Omental fat pad (tissue), 3 donors: ENCODE measurements at regions not wholly inside any gene's neighbourhood (a gene's known extent, or its start where the extent isn't known, plus 50 kb on each side); places are given as distances from the start of the nearest gene placed in this dataset.

ENCODE experiments used
- ATAC-seq: fragments of 150-250 bp; one replicate; pipeline ENCODE4 v1.9.1; 2016; ENCODE audit warnings: mild to moderate bottlenecking, moderate library complexity; ENCODE audit not compliant: low FRiP score
- DNase-seq: peaks from one replicate; pipeline ENCODE4 v3.0.0-alpha.2; 2019; ENCODE audit warnings: low spot score
- TF ChIP-seq, protein P1 (sequence below), 3 donors: fragments of 450-650 bp; IDR thresholded peaks; one replicate each; pipeline ENCODE4 v1.5.1; 2016 to 2017; ENCODE audit warnings: antibody characterized with exemption in 3 of 3, mild to moderate bottlenecking in 3 of 3, moderate library complexity in 2 of 3

- DNase-seq (no peak), ATAC-seq (peak; percentile 41)
- TF ChIP-seq, protein P1, sequence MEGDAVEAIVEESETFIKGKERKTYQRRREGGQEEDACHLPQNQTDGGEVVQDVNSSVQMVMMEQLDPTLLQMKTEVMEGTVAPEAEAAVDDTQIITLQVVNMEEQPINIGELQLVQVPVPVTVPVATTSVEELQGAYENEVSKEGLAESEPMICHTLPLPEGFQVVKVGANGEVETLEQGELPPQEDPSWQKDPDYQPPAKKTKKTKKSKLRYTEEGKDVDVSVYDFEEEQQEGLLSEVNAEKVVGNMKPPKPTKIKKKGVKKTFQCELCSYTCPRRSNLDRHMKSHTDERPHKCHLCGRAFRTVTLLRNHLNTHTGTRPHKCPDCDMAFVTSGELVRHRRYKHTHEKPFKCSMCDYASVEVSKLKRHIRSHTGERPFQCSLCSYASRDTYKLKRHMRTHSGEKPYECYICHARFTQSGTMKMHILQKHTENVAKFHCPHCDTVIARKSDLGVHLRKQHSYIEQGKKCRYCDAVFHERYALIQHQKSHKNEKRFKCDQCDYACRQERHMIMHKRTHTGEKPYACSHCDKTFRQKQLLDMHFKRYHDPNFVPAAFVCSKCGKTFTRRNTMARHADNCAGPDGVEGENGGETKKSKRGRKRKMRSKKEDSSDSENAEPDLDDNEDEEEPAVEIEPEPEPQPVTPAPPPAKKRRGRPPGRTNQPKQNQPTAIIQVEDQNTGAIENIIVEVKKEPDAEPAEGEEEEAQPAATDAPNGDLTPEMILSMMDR (IDR thresholded peaks at IDR 0.05): no peak
Measured at GRCh38 chr5:4905674-4906520, 234.2 kb upstream of the ADAMTS16 start.

DNA sequence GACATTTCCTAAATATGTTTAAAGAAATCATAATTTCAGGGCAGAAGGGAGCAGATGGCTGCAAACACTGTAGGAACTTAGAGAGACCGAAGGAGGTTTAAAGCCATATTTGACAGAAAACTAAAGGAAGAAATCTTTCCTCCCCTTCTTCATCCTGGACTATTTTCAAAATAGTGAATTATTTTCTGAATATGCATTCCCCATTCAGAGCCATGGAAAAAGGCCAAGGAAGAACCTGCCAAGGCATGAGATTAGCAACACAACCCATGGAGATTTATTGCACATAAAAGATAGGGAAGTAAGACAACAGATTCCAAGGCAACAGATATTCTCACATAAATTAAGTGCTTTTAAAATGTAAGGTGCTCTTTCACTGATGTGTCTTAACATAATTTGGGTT is 233.3 kb upstream of the ADAMTS16 start:
- TF ChIP-seq, protein P1 (IDR thresholded peaks at IDR 0.05): no peak
- no peak for DNase-seq
- ATAC-seq: peak; percentile 37

DNA sequence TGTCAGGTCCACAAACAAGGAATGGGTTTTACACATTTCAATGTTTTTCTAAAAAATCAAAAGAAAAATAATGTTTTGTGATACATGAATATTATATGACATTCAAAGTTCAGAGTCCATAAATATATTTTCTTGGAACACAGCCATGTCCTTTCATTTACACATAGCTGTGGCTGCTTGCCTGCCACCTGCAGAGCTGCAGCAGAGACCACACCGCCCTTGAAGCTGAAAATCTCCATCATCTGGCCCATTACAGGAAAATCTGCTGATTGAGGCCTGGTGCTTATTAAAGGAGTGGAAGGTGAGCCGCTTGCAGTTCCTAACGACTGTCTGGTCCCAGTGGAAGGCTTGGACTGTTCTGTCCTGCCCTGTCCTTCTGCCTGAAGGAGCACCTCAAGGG is 232.6 kb upstream of the ADAMTS16 start:
- DNase-seq: no peak
- TF ChIP-seq, protein P1 (IDR thresholded peaks at IDR 0.05): no peak
- no peak for ATAC-seq

GRCh38 chr5:4909086-4909485 is 231.0 kb upstream of the ADAMTS16 start:
- DNase-seq (no peak), ATAC-seq (no peak)
- TF ChIP-seq, protein P1 (IDR thresholded peaks at IDR 0.05): no peak

GRCh38 chr5:4911646-4912403 is 228.3 kb upstream of the ADAMTS16 start:
- TF ChIP-seq, protein P1 (IDR thresholded peaks at IDR 0.05): no peak
- ATAC-seq (no peak), DNase-seq (no peak)

- TF ChIP-seq, protein P1 (IDR thresholded peaks at IDR 0.05): no peak
- no peak for ATAC-seq
Measured at GRCh38 chr5:4921929-4922328, 218.2 kb upstream of the ADAMTS16 start.

More at GRCh38 chr5:4921929-4922328, 218.2 kb upstream of the ADAMTS16 start:
- no peak for DNase-seq
